GM10266 (cell line): ENCODE measurements at regions not wholly inside any gene's neighbourhood (a gene's known extent, or its start where the extent isn't known, plus 50 kb on each side); places are given as distances from the start of the nearest gene placed in this dataset.

Source experiments
- DNase-seq: peaks from one replicate; pipeline ENCODE4 v3.0.0; 2012; ENCODE audit errors: extremely low spot score
- TF ChIP-seq, protein P1 (sequence below): IDR thresholded peaks from 2 replicates; pipeline ENCODE4 v1.5.1; 2012; ENCODE audit warnings: mild to moderate bottlenecking, low read depth; ENCODE audit not compliant: control insufficient read depth, insufficient read depth; ENCODE audit errors: missing control alignments

DNA sequence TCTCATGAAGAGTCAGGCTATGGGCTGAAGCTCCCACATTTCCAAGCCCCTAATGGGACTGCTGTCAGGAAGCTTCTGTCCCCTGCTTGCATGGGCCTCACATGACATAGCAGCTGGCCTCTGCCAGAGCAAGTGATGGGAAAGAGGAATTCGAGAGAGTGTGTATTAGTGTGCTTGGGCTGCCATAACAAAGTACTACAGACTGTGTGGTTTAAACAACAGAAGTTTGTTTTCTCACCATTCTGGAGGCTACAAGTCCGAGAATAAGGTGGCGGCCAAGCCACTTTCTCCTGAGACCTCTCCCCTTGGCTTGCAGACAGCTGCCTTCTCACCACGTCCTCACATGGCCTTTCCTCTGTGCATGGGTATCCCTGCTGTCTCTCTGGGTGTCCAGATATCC is 274.4 kb downstream of the NUAK1 start:
- DNase-seq: no peak
- TF ChIP-seq, protein P1, sequence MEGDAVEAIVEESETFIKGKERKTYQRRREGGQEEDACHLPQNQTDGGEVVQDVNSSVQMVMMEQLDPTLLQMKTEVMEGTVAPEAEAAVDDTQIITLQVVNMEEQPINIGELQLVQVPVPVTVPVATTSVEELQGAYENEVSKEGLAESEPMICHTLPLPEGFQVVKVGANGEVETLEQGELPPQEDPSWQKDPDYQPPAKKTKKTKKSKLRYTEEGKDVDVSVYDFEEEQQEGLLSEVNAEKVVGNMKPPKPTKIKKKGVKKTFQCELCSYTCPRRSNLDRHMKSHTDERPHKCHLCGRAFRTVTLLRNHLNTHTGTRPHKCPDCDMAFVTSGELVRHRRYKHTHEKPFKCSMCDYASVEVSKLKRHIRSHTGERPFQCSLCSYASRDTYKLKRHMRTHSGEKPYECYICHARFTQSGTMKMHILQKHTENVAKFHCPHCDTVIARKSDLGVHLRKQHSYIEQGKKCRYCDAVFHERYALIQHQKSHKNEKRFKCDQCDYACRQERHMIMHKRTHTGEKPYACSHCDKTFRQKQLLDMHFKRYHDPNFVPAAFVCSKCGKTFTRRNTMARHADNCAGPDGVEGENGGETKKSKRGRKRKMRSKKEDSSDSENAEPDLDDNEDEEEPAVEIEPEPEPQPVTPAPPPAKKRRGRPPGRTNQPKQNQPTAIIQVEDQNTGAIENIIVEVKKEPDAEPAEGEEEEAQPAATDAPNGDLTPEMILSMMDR: no peak

DNA sequence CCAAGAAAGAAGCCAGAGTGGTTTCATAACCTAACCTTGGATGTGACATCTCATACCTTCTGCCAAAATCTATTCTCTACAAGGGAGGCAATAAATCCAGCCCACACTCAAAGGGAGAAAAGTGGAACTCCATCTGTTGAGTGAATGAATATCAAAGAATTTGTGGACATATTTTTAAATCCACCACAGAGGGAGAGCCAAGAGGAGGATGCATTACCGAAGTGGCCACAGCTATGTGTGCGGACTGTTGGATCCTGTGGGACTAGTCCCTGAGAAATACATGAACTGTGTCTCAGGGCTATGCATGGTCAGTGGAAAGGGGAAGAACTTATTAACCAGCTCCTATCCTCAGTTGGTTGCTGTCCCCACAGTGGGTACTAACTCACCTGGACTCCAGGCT is 273.9 kb downstream of the NUAK1 start:
- no peak for DNase-seq
- TF ChIP-seq, protein P1: no peak

DNA sequence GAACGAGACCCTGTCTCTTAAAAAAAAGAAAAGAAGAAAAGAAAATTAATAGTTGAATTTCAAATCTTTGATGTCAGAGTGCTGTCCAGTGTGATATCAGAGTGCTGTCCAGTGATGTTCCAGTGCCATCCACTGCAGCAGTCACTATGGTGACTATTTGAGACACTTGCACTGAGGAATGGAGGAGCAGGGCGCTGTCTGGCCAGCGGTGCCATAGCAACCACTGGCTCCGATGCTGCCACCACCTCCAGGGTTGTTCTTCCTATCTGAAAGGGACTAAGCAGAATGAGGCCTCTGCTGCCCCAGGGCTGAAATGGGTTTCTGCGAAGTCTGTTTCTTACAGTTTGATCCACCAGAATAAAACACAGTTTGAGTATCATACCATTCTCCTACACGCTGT is 272.9 kb downstream of the NUAK1 start:
- no peak for DNase-seq
- TF ChIP-seq, protein P1: no peak

DNA sequence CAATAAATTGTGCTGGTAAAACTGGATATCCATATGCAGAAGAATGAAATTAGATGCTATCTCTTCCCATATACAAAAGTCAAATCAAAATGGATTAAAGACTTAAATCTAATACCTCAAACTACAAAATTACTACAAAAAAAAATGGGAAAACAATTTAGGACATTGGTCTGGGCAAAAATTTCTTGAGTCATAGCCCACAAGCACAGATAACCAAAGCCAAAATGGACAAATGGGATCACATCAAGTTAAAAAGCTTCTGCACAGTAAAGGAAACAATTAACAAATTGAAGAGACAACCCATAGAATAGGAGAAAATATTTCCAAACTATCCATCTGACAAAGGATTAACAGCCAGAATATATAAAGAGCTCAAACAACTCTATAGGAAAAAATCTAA is 264.6 kb downstream of the NUAK1 start:
- TF ChIP-seq, protein P1: no peak
- DNase-seq: no peak

DNA sequence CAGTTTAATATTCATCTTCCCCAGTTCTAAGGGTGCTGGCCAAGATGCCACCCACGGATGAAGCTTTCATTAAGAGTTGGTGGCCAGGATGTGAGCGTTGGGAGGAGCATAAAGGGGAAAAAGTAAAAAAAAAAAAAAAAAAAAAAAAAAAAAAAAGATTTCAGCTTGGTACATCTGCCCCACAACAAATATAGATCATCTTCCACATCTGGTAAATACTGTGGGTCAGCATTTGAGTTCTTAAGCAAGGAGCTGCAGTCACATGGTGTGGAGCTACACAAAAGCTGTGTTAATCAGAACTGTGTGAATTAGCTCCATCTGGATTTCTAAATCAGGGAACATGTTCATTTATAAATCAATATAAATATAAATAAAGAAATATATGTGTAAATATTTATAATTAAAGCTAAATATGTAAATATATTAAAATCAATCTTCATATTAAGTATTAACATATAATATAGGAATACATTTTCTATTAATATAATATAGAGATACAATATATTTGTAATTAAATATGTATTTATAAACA is 262.3 kb downstream of the NUAK1 start:
- TF ChIP-seq, protein P1: no peak
- no peak for DNase-seq

DNA sequence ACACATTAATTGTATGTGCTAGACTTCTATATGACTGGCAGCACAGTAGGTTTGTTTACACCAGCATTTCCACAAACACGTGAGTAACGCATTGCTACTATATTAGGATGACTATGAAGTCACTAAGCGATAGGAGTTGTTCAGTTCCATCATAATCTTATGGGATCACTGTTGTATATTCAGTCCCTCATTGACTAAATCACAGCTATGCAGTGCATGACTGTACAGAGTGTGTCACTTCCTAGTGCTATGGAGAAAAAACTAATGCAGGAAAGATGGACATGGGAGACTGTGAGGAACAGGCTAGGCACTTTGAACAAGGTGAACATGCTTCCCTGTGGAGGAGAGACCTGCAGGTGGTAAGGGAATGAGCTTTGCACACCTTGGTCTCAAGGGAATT is 259.8 kb downstream of the NUAK1 start:
- DNase-seq: no peak
- TF ChIP-seq, protein P1: no peak

DNA sequence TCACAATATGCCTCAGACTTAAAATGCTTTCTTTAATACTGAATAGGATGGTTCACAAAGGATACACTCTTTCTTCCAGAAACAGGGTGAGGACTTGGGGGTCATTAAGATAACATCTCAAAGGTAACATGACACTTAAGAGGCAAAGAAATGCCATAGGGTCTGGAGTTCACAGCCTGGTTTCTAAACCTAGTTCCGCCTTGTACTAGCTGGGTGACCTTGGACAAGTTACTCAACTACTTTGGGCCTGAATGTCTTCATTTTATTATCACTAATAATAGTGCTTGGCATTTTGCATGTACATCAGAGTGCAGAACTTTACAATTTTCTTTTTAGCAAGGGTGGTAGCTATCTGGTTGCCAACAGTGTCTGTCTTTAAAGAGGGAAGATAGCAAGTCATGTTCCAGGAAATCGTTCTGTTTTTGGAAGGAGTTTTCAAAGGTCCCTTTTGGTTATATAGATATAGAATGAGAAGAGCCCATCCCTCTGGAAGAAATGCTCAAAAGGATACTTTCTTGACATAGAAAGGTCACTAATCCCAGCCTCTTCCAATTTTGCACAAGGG is 257.8 kb downstream of the NUAK1 start:
- TF ChIP-seq, protein P1: no peak
- no peak for DNase-seq
